ENCODE measurements at regions not wholly inside any gene's neighbourhood (a gene's known extent, or its start where the extent isn't known, plus 50 kb on each side); places are given as distances from the start of the nearest gene placed in this dataset.
"Not testable (repeated sequence)": the region's sequence is repeated elsewhere in the genome, so short reads cannot be mapped to it uniquely, and the experiment has no call there.

DNA sequence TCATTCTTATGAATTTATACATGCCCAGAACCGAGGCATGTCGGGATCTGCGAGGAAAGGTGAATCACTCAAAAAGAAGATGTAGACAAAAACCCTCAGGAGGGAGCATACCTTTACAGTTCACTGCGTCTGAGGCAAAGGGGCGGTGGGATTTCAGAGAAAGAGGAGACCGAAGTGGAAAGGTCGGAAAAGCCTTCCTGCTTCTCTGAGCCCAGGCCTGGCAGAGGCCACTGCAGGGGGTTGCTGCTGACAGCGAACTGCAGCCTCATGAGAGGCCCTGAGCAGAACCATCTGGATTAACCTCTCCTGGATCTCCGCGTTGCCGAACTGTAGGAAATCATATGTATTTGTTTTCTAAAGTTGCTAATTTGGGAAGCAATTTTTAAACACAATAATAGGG is 713.1 kb upstream of the SOX11 start:
- TF ChIP-seq, protein P1, sequence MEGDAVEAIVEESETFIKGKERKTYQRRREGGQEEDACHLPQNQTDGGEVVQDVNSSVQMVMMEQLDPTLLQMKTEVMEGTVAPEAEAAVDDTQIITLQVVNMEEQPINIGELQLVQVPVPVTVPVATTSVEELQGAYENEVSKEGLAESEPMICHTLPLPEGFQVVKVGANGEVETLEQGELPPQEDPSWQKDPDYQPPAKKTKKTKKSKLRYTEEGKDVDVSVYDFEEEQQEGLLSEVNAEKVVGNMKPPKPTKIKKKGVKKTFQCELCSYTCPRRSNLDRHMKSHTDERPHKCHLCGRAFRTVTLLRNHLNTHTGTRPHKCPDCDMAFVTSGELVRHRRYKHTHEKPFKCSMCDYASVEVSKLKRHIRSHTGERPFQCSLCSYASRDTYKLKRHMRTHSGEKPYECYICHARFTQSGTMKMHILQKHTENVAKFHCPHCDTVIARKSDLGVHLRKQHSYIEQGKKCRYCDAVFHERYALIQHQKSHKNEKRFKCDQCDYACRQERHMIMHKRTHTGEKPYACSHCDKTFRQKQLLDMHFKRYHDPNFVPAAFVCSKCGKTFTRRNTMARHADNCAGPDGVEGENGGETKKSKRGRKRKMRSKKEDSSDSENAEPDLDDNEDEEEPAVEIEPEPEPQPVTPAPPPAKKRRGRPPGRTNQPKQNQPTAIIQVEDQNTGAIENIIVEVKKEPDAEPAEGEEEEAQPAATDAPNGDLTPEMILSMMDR (IDR thresholded peaks at IDR 0.05; ENCODE audit: low read depth, low read length): no peak
- in situ Hi-C loops (cut with HindIII; ENCODE audit: low sequenced_read_pairs): no loop called here
- DNase-seq (ENCODE audit: low read depth, low spot score): no peak
- H3K4me3 ChIP-seq (ENCODE audit: low read depth, low read length): no peak overlapping the region

- in situ Hi-C loops (cut with HindIII; ENCODE audit: low sequenced_read_pairs): no loop called here
Observed at GRCh38 chr2:4980995-4981394, 711.2 kb upstream of the SOX11 start.

DNA sequence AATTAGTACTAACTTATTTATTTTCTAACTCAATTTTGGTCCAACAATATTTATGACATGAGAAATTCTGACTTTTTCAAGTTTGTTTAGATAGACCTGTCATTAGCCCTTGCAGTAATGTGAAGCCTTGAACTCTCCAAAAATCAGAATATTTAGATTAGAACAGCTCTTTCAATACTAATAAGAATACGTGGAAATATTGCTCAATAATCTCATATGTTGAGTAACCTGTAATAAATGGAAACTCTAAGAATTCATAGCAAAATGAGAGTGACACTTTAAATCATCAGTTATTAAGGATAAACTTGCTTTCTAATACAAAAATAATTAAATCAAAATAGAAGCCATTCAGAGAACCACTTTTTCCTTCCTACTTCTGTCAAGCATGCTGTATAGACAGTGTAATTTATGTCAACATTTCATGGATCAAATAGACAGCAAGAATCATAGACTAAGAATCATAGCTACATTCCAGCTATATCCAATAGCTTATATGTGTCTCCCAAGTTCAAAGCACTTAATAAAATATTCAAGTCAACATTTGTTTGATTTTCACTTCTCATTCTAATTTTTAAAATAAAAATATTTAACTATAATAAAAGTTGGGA is 710.3 kb upstream of the SOX11 start:
- TF ChIP-seq, protein P1 (IDR thresholded peaks at IDR 0.05; ENCODE audit: low read depth, low read length): no peak
- in situ Hi-C loops (cut with HindIII; ENCODE audit: low sequenced_read_pairs): no loop called here
- no peak for DNase-seq (ENCODE audit: low read depth, low spot score)
- H3K4me3 ChIP-seq (ENCODE audit: low read depth, low read length): no peak overlapping the region

More at GRCh38 chr2:4980995-4981394, 711.2 kb upstream of the SOX11 start:
- no peak for DNase-seq (ENCODE audit: low read depth, low spot score)
- H3K4me3 ChIP-seq (ENCODE audit: low read depth, low read length): no peak overlapping the region
- TF ChIP-seq, protein P1 (IDR thresholded peaks at IDR 0.05; ENCODE audit: low read depth, low read length): no peak

- H3K4me3 ChIP-seq (ENCODE audit: low read depth, low read length); DNase-seq (ENCODE audit: low read depth, low spot score); in situ Hi-C loops (cut with HindIII; ENCODE audit: low sequenced_read_pairs): not testable (repeated sequence)
Observed at GRCh38 chr2:4988444-4988843, 703.7 kb upstream of the SOX11 start.

GRCh38 chr2:4992226-4992625 is 700.0 kb upstream of the SOX11 start:
- in situ Hi-C loops (cut with HindIII; ENCODE audit: low sequenced_read_pairs): no loop called here

DNA sequence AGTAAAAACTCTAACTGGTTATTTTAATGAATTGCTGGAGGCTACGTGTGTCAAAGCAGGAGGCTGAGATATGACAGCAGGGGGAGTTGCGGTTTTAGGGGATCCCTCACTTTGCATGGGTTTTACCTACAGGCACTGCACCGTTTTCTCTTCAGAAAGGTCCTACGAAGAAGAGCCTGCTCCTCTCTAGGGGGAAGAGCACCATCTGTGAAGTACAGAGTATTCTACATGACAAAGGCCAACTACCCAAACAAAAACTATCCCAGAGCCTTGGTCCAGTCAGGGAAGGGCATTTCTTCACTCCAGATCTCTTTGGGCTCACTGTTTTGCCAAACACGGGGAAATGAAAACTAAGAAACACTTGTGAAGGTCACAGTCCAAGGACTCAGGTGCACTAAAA is 696.7 kb upstream of the SOX11 start:
- in situ Hi-C loops (cut with HindIII; ENCODE audit: low sequenced_read_pairs): no loop called here
- TF ChIP-seq, protein P1 (IDR thresholded peaks at IDR 0.05; ENCODE audit: low read depth, low read length): no peak
- no peak for DNase-seq (ENCODE audit: low read depth, low spot score)
- H3K4me3 ChIP-seq (ENCODE audit: low read depth, low read length): no peak overlapping the region

More at GRCh38 chr2:4992226-4992625, 700.0 kb upstream of the SOX11 start:
- TF ChIP-seq, protein P1 (IDR thresholded peaks at IDR 0.05; ENCODE audit: low read depth, low read length): peak; percentile 23
- H3K4me3 ChIP-seq (ENCODE audit: low read depth, low read length): no peak overlapping the region
- DNase-seq (ENCODE audit: low read depth, low spot score): no peak

- H3K4me3 ChIP-seq (ENCODE audit: low read depth, low read length): no peak overlapping the region
- no peak for DNase-seq (ENCODE audit: low read depth, low spot score)
- TF ChIP-seq, protein P1 (IDR thresholded peaks at IDR 0.05; ENCODE audit: low read depth, low read length): no peak
- in situ Hi-C loops (cut with HindIII; ENCODE audit: low sequenced_read_pairs): no loop called here
Observed at GRCh38 chr2:5007596-5007995, 684.6 kb upstream of the SOX11 start.
